Natural killer cell (primary cell): ENCODE measurements at regions not wholly inside any gene's neighbourhood (a gene's known extent, or its start where the extent isn't known, plus 50 kb on each side); places are given as distances from the start of the nearest gene placed in this dataset.

ENCODE experiments used
- ATAC-seq, 3 donors: fragments of 150-1000 bp in 2 of 3; fragments of 200-7000 bp in 1 of 3; cut with Tn5 transposase; 1 replicate in 1 of 3; 2 replicates in 2 of 3; pipeline ENCODE4 v1.10.0; 2021; ENCODE audit warnings: mild to moderate bottlenecking in 2 of 3, moderate library complexity in 2 of 3
- DNase-seq, 2 donors: peaks; one replicate each; pipeline versions ENCODE4 v3.0.0 to v3.0.0-alpha.2; 2013 to 2021; ENCODE audit warnings: mixed read lengths in 1 of 2
- H3K27ac ChIP-seq: one replicate; pipeline ENCODE4 v1.5.1; 2013; ENCODE audit warnings: mild to moderate bottlenecking, low read length
- H3K27me3 ChIP-seq: one replicate; pipeline ENCODE4 v1.6.1; 2013; ENCODE audit warnings: low read length; ENCODE audit not compliant: control insufficient read depth, insufficient read depth
- H3K36me3 ChIP-seq: one replicate; pipeline ENCODE4 v1.6.1; 2013; ENCODE audit warnings: low read length; ENCODE audit not compliant: control insufficient read depth, insufficient read depth
- H3K4me1 ChIP-seq: one replicate; pipeline ENCODE4 v1.6.1; 2013; ENCODE audit warnings: low read length; ENCODE audit not compliant: control insufficient read depth, insufficient read depth
- H3K4me3 ChIP-seq: one replicate; pipeline ENCODE4 v1.5.1; 2013; ENCODE audit warnings: low read length
- H3K9me3 ChIP-seq: one replicate; pipeline ENCODE4 v1.6.1; 2013; ENCODE audit warnings: low read length; ENCODE audit not compliant: control insufficient read depth, insufficient read depth
- H3K27ac Mint-ChIP-seq, 2 donors: one replicate each; pipeline ENCODE4 v1.8.0; 2022; ENCODE audit warnings: mild to moderate bottlenecking in 2 of 2, mixed read lengths in 2 of 2, moderate library complexity in 1 of 2
- H3K27me3 Mint-ChIP-seq, 2 donors: one replicate each; pipeline ENCODE4 v1.8.0; 2022; ENCODE audit warnings: low read depth in 2 of 2, mixed read lengths in 2 of 2
- H3K36me3 Mint-ChIP-seq: one replicate; pipeline ENCODE4 v1.8.0; 2022; ENCODE audit warnings: mixed read lengths
- H3K4me1 Mint-ChIP-seq, 2 donors: one replicate each; pipeline ENCODE4 v1.8.0; 2022; ENCODE audit warnings: mixed read lengths in 2 of 2
- H3K4me3 Mint-ChIP-seq: one replicate; pipeline ENCODE4 v1.8.0; 2022; ENCODE audit warnings: mild to moderate bottlenecking, moderate library complexity, mixed read lengths
- H3K9me3 Mint-ChIP-seq, 2 donors: one replicate each; pipeline ENCODE4 v1.8.0; 2022; ENCODE audit warnings: mixed read lengths in 2 of 2
- WGBS: methylation state at CpG from one replicate; pipeline ENCODE4 v1.1.7; 2013; ENCODE audit warnings: missing lambda C conversion rate; ENCODE audit not compliant: insufficient coverage; 5-methylcytosine and 5-hydroxymethylcytosine counted together
- intact Hi-C: fragments of 100-400 bp; cut with micrococcal nuclease; formaldehyde crosslinking; loops from one replicate; pipeline ENCODE4 v1.14.2; 2022
- TF ChIP-seq, protein P1 (sequence below): fragments of 200-600 bp; IDR thresholded peaks from one replicate; pipeline ENCODE4 v1.8.0; 2022; ENCODE audit warnings: antibody characterized with exemption

DNA sequence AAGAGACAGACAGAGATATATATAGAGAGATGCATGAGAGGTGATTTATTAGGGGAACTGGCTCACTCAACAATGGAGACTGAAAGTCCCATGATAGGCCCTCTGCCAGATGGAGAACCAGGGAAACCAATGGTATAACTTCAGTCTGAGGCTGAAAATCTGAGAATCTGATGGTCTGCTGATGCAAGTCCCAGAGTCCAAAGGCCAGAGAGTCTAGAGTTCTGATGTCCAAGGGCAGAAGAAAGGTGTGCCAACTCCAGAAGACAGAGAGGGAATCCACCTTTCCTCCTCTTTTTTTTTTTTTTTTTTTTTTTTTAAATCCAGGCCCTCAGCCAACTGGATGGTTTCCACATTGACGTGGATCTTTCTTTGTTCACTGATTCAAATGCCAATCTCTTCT, 197.9 kb upstream of the MEIS2 start:
- intact Hi-C loops = no loop called here
- TF ChIP-seq, protein P1, sequence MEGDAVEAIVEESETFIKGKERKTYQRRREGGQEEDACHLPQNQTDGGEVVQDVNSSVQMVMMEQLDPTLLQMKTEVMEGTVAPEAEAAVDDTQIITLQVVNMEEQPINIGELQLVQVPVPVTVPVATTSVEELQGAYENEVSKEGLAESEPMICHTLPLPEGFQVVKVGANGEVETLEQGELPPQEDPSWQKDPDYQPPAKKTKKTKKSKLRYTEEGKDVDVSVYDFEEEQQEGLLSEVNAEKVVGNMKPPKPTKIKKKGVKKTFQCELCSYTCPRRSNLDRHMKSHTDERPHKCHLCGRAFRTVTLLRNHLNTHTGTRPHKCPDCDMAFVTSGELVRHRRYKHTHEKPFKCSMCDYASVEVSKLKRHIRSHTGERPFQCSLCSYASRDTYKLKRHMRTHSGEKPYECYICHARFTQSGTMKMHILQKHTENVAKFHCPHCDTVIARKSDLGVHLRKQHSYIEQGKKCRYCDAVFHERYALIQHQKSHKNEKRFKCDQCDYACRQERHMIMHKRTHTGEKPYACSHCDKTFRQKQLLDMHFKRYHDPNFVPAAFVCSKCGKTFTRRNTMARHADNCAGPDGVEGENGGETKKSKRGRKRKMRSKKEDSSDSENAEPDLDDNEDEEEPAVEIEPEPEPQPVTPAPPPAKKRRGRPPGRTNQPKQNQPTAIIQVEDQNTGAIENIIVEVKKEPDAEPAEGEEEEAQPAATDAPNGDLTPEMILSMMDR = no peak
- no peaks in the 10 kb centered on the region for H3K27me3 ChIP-seq
- no peak overlapping the region for H3K4me3 Mint-ChIP-seq
- ATAC-seq = no peak
- H3K9me3 ChIP-seq = peaks cover 2% of the 10 kb centered on the region
- no peaks in the 10 kb centered on the region for H3K36me3 ChIP-seq
- no peak overlapping the region for H3K27ac Mint-ChIP-seq
- no peak overlapping the region for H3K27ac ChIP-seq
- no peak for DNase-seq
- 74% methylated on average over 1 of the region's 1 CpG for WGBS
- H3K4me1 ChIP-seq = no peaks in the 10 kb centered on the region
- H3K36me3 Mint-ChIP-seq = no peaks in the 10 kb centered on the region
- H3K9me3 Mint-ChIP-seq = peaks cover 14 to 15% of the 10 kb centered on the region in 2 donors
- no peak overlapping the region for H3K4me3 ChIP-seq
- H3K27me3 Mint-ChIP-seq = no peaks in the 10 kb centered on the region
- H3K4me1 Mint-ChIP-seq = no peaks in the 10 kb centered on the region

DNA sequence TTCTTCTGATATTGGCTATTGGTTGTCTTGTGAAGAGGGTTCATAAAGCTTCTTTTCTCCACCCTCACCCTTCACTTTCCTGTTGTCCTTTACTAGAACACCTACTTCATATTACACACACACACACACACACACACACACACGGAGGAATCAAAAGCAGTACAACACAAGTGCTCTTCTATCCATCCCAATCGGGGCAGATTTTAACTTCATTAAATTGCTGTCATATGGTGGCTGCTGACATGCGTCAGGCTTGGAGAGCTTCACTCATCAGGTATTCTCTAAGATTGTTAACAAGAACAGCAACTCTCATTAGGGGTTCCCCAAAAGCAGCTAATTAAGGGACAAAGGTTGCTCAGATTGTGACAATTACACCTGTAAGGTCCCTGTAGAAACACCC, 239.1 kb upstream of the MEIS2 start:
- H3K9me3 ChIP-seq = no peaks in the 10 kb centered on the region
- DNase-seq (no peak), ATAC-seq (no peak)
- 86% methylated on average over 3 of the region's 3 CpGs for WGBS
- H3K36me3 Mint-ChIP-seq = peaks cover 8% of the 10 kb centered on the region
- no peaks in the 10 kb centered on the region for H3K4me1 ChIP-seq
- H3K36me3 ChIP-seq = no peaks in the 10 kb centered on the region
- H3K27me3 ChIP-seq = no peaks in the 10 kb centered on the region
- H3K27ac Mint-ChIP-seq = no peak overlapping the region
- no peaks in the 10 kb centered on the region for H3K27me3 Mint-ChIP-seq
- H3K9me3 Mint-ChIP-seq = peaks cover 14 to 21% of the 10 kb centered on the region in 2 donors
- no peak overlapping the region for H3K27ac ChIP-seq
- TF ChIP-seq, protein P1 = no peak
- no peak overlapping the region for H3K4me3 ChIP-seq
- intact Hi-C loops = no loop called here
- H3K4me1 Mint-ChIP-seq = no peaks in the 10 kb centered on the region
- H3K4me3 Mint-ChIP-seq = no peak overlapping the region

DNA sequence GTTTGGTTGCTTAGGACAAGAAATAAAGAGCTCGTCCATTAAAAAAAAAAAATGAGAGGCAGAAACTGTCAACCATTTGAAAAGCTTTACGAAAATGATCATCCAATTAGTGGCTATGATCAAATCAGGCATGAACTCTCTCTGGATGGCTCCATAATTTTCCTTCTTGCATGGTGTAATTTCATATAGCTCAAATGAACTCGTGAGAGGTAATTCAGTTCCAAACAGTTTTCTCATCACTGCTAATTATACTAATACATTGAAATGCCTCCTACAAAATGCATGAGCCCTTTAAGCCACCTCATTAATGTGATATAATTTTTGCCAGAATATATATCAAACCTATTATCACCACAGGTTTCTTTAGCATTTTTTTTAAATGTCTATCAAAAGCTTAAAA, 239.5 kb upstream of the MEIS2 start:
- DNase-seq = no peak

DNA sequence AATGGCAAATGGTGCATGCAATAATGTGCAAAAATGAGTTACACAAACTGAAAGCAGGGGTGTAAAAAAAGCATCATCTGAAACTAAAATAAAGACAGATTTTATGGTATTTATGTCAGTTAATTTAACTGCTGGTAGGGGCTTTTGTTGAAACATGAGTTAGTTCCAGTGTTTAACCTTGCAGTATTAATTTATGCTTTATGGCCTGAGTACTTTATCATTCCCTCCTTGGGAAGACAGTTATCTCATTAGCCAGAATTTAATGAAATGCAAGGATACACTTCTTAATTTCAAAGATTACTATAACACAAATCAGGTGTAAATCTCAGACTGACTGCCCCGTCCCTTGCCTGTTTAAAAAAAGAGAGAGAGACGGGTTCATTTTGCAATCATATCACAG, 240.1 kb upstream of the MEIS2 start:
- no peaks in the 10 kb centered on the region for H3K36me3 ChIP-seq
- Mint-ChIP-seq H3K9me3 (peaks cover 10 to 18% of the 10 kb centered on the region in 2 donors), H3K4me3 (no peak overlapping the region), H3K4me1 (no peaks in the 10 kb centered on the region), H3K27ac (no peak overlapping the region), H3K36me3 (peaks cover 3% of the 10 kb centered on the region), H3K27me3 (no peaks in the 10 kb centered on the region)
- H3K27me3 ChIP-seq = no peaks in the 10 kb centered on the region
- intact Hi-C loops = no loop called here
- no peaks in the 10 kb centered on the region for H3K9me3 ChIP-seq
- H3K4me3 ChIP-seq = no peak overlapping the region
- H3K4me1 ChIP-seq = no peaks in the 10 kb centered on the region
- H3K27ac ChIP-seq = no peak overlapping the region
- 80% methylated on average over 2 of the region's 2 CpGs for WGBS
- TF ChIP-seq, protein P1 = no peak
- DNase-seq = no peak
- no peak for ATAC-seq

More for the DNA sequence above, 239.5 kb upstream of the MEIS2 start:
- Mint-ChIP-seq H3K4me1 (no peaks in the 10 kb centered on the region), H3K27ac (no peak overlapping the region), H3K27me3 (no peaks in the 10 kb centered on the region), H3K9me3 (peaks cover 14 to 21% of the 10 kb centered on the region in 2 donors), H3K4me3 (no peak overlapping the region), H3K36me3 (peaks cover 8% of the 10 kb centered on the region)
- intact Hi-C loops = no loop called here
- Histone ChIP-seq H3K4me3 (no peak overlapping the region), H3K27me3 (no peaks in the 10 kb centered on the region), H3K4me1 (no peaks in the 10 kb centered on the region), H3K36me3 (no peaks in the 10 kb centered on the region), H3K27ac (no peak overlapping the region), H3K9me3 (no peaks in the 10 kb centered on the region)
- ATAC-seq = no peak
- TF ChIP-seq, protein P1 = no peak
- 88% methylated on average over 3 of the region's 3 CpGs for whole genome bisulfite sequencing
